ENCODE measurements at regions not wholly inside any gene's neighbourhood (a gene's known extent, or its start where the extent isn't known, plus 50 kb on each side); places are given as distances from the start of the nearest gene placed in this dataset.

DNA sequence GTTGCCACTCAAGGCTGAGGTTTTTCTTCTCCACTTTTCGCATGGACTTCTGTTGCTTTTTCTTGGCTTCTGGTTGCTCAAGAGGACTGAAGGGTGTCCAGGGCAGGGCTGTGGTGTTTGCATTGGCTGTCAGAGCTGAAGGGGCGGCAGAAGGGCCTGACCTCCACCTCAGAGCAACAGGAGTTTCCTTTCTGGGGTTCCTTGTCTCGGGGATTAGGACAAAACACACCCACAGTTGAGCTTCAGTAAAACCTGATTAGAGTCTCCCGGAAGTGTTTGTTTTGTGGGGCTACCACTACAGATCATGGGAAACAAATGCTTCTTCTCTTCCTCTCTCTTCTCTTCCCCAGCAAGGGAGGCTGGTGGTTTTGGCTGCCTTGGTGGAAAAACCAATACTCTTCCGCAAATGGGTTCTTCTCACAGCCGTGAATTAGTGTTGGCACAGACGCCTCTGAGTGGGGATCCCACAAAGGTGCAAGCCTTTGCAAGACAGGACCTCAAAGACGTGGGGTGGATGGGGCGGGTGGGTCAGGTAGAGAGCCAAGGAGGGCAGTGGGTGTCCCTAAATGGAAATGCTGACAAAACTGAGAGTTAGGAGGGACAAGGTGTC lies 317.7 kb upstream of the TBX3 start:
- TF ChIP-seq RARB (CRISPR knock-in tag; IDR thresholded peaks at IDR 0.05) (no peak), BACH2 (CRISPR knock-in tag; IDR thresholded peaks at IDR 0.05; ENCODE audit: borderline replicate concordance) (no peak), OSR1 (CRISPR knock-in tag; IDR thresholded peaks at IDR 0.05) (no peak), ZFP3 (CRISPR knock-in tag; IDR thresholded peaks at IDR 0.05) (no peak), ISL1 (CRISPR knock-in tag; IDR thresholded peaks at IDR 0.05) (no peak)
- TF ChIP-seq, protein P1, sequence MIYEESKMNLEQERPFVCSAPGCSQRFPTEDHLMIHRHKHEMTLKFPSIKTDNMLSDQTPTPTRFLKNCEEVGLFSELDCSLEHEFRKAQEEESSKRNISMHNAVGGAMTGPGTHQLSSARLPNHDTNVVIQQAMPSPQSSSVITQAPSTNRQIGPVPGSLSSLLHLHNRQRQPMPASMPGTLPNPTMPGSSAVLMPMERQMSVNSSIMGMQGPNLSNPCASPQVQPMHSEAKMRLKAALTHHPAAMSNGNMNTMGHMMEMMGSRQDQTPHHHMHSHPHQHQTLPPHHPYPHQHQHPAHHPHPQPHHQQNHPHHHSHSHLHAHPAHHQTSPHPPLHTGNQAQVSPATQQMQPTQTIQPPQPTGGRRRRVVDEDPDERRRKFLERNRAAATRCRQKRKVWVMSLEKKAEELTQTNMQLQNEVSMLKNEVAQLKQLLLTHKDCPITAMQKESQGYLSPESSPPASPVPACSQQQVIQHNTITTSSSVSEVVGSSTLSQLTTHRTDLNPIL (CRISPR knock-in tag; IDR thresholded peaks at IDR 0.05; ENCODE audit: low read depth): no peak
